GM23338 (cell line): ENCODE measurements at regions not wholly inside any gene's neighbourhood (a gene's known extent, or its start where the extent isn't known, plus 50 kb on each side); places are given as distances from the start of the nearest gene placed in this dataset.

Source experiments
- ATAC-seq: fragments of 200-7000 bp; cut with Tn5 transposase; 3 replicates; pipeline ENCODE4 v1.9.1; 2020
- DNase-seq: peaks from one replicate; pipeline ENCODE4 v3.0.0-alpha.2; 2015; ENCODE audit warnings: low spot score
- H2AFZ ChIP-seq: fragments of 200-600 bp; sonication (generic); 2 replicates; pipeline ENCODE4 v1.8.0; 2016; ENCODE audit warnings: antibody characterized with exemption, mild to moderate bottlenecking, moderate library complexity
- H3F3A ChIP-seq: fragments of 200-600 bp; sonication (generic); replicated peaks from 2 replicates; pipeline ENCODE4 v1.8.0; 2017; ENCODE audit warnings: antibody characterized with exemption, mixed run types, low read depth
- H3K27ac ChIP-seq: fragments of 200-600 bp; sonication (generic); 2 replicates; pipeline ENCODE4 v1.6.1; 2016; ENCODE audit warnings: low read depth
- H3K27me3 ChIP-seq: fragments of 200-600 bp; sonication (generic); 2 replicates; pipeline ENCODE4 v1.8.0; 2016; ENCODE audit warnings: mild to moderate bottlenecking, mixed run types, moderate library complexity; ENCODE audit not compliant: insufficient read depth
- H3K36me3 ChIP-seq: fragments of 200-600 bp; sonication (generic); 2 replicates; pipeline ENCODE4 v1.8.0; 2016; ENCODE audit warnings: mild to moderate bottlenecking; ENCODE audit not compliant: insufficient read depth
- H3K4me1 ChIP-seq: fragments of 200-600 bp; sonication (generic); 2 replicates; pipeline ENCODE4 v1.8.0; 2016; ENCODE audit warnings: mild to moderate bottlenecking, moderate library complexity; ENCODE audit not compliant: insufficient read depth
- H3K4me2 ChIP-seq: fragments of 200-600 bp; sonication (generic); 2 replicates; pipeline ENCODE4 v1.7.1; 2017; ENCODE audit warnings: mixed run types
- H3K4me3 ChIP-seq: fragments of 200-600 bp; sonication (generic); 2 replicates; pipeline ENCODE4 v1.6.1; 2016; ENCODE audit warnings: mixed run types
- H3K79me2 ChIP-seq: fragments of 200-600 bp; sonication (generic); replicated peaks from 2 replicates; pipeline ENCODE4 v1.8.0; 2017; ENCODE audit warnings: mild to moderate bottlenecking; ENCODE audit not compliant: insufficient read depth
- H3K9me2 ChIP-seq: fragments of 200-600 bp; sonication (generic); 2 replicates; pipeline ENCODE4 v1.8.0; 2017; ENCODE audit not compliant: insufficient read depth
- H4K20me1 ChIP-seq: fragments of 200-600 bp; sonication (generic); replicated peaks from 2 replicates; pipeline ENCODE4 v1.8.0; 2017; ENCODE audit warnings: mild to moderate bottlenecking; ENCODE audit not compliant: insufficient read depth
- H3K27ac Mint-ChIP-seq: 2 replicates; pipeline ENCODE4 v1.8.0; 2020; ENCODE audit warnings: inconsistent platforms, mild to moderate bottlenecking, moderate library complexity, mixed read lengths
- H3K27me3 Mint-ChIP-seq: 3 replicates; pipeline ENCODE4 v1.8.0; 2022; ENCODE audit warnings: low read depth, mild to moderate bottlenecking, moderate library complexity, mixed read lengths, inconsistent platforms; ENCODE audit not compliant: insufficient read depth, poor library complexity
- H3K36me3 Mint-ChIP-seq: 3 replicates; pipeline ENCODE4 v1.8.0; 2021; ENCODE audit warnings: low read depth, mild to moderate bottlenecking, inconsistent platforms, moderate library complexity, mixed read lengths
- H3K4me1 Mint-ChIP-seq: 3 replicates; pipeline ENCODE4 v1.8.0; 2020; ENCODE audit warnings: mild to moderate bottlenecking, inconsistent platforms, mixed read lengths
- H3K4me3 Mint-ChIP-seq: 3 replicates; pipeline ENCODE4 v1.8.0; 2021; ENCODE audit warnings: moderate library complexity, mild to moderate bottlenecking, inconsistent platforms, mixed read lengths
- H3K9me3 Mint-ChIP-seq: 3 replicates; pipeline ENCODE4 v1.8.0; 2020; ENCODE audit warnings: moderate library complexity, mild to moderate bottlenecking, inconsistent platforms, mixed read lengths
- CREB1 ChIP-seq: fragments of 250-450 bp; sonication (Bioruptor Pico); IDR thresholded peaks from 2 replicates; pipeline ENCODE4 v1.5.0; 2020; ENCODE audit warnings: low read depth, mild to moderate bottlenecking, moderate library complexity
- CTCF ChIP-seq, 2 experiments: fragments of 200-600 bp in 1 of 2; sonication (generic) in 1 of 2; conservative IDR thresholded peaks; 2 replicates each; pipeline versions ENCODE4 v1.5.1 to v1.6.1; 2016 to 2017; ENCODE audit warnings: antibody characterized with exemption in 2 of 2, low read depth in 2 of 2, mild to moderate bottlenecking in 2 of 2, moderate library complexity in 1 of 2
- ETS1 ChIP-seq: IDR thresholded peaks from 2 replicates; pipeline ENCODE4 v1.6.1; 2016; ENCODE audit warnings: antibody characterized with exemption
- EZH2 ChIP-seq: fragments of 200-600 bp; sonication (generic); IDR thresholded peaks from one replicate; pipeline ENCODE4 v1.8.0; 2017; ENCODE audit warnings: antibody characterized with exemption, mild to moderate bottlenecking, low read depth; ENCODE audit not compliant: unreplicated experiment
- EZH2phosphoT487 ChIP-seq: fragments of 200-600 bp; sonication (generic); IDR thresholded peaks from one replicate; pipeline ENCODE4 v1.8.1; 2018; ENCODE audit warnings: antibody characterized with exemption; ENCODE audit not compliant: unreplicated experiment
- JUNB ChIP-seq: IDR thresholded peaks from one replicate; pipeline ENCODE4 v1.6.1; 2016; ENCODE audit warnings: antibody characterized with exemption; ENCODE audit not compliant: unreplicated experiment
- NANOG ChIP-seq: IDR thresholded peaks from 2 replicates; pipeline ENCODE4 v1.6.1; 2016; ENCODE audit warnings: antibody characterized with exemption, borderline replicate concordance
- POLR2AphosphoS5 ChIP-seq: IDR thresholded peaks from 2 replicates; pipeline ENCODE4 v1.6.1; 2016; ENCODE audit warnings: antibody characterized with exemption, low read depth
- REST ChIP-seq: IDR thresholded peaks from one replicate; pipeline ENCODE4 v1.6.1; 2018; ENCODE audit warnings: antibody characterized with exemption; ENCODE audit not compliant: unreplicated experiment
- STAT1 ChIP-seq: IDR thresholded peaks from one replicate; pipeline ENCODE4 v1.6.1; 2016; ENCODE audit warnings: antibody characterized with exemption; ENCODE audit not compliant: unreplicated experiment
- ZNF114 ChIP-seq: fragments of 250-450 bp; sonication (Bioruptor Pico); IDR thresholded peaks from 2 replicates; pipeline ENCODE4 v1.5.0; 2020; ENCODE audit warnings: mild to moderate bottlenecking, moderate library complexity
- ZNF331 ChIP-seq: fragments of 250-450 bp; sonication (Bioruptor Pico); IDR thresholded peaks from 2 replicates; pipeline ENCODE4 v1.5.0; 2020; ENCODE audit warnings: low read depth, mild to moderate bottlenecking, moderate library complexity
- ZNF462 ChIP-seq: fragments of 250-450 bp; sonication (Bioruptor Pico); IDR thresholded peaks from 2 replicates; pipeline ENCODE4 v1.5.0; 2020; ENCODE audit warnings: mild to moderate bottlenecking, moderate library complexity

- peaks cover 13% of the 10 kb centered on the region for H3K4me1 Mint-ChIP-seq
- no peaks in the 10 kb centered on the region for H3K36me3 Mint-ChIP-seq
- Histone ChIP-seq H3K36me3 (no peaks in the 10 kb centered on the region), H3K27ac (no peak overlapping the region), H3K9me2 (no peaks in the 10 kb centered on the region; the same call in 1 of the 2 replicates), H3F3A (no peaks in the 10 kb centered on the region), H3K4me2 (no peak overlapping the region), H3K79me2 (no peaks in the 10 kb centered on the region), H4K20me1 (no peaks in the 10 kb centered on the region), H3K4me1 (peaks cover 20% of the 10 kb centered on the region), H3K27me3 (no peaks in the 10 kb centered on the region), H2AFZ (no peak overlapping the region), H3K4me3 (no peak overlapping the region)
- no peak overlapping the region for H3K4me3 Mint-ChIP-seq
- peaks cover 4% of the 10 kb centered on the region for H3K27me3 Mint-ChIP-seq
- no peak overlapping the region for H3K27ac Mint-ChIP-seq
- ATAC-seq (peak; percentile 35; the same call in 1 of the 3 replicates), DNase-seq (peak; percentile 18)
- no peaks in the 10 kb centered on the region for H3K9me3 Mint-ChIP-seq
- TF ChIP-seq REST, result no peak
- TF ChIP-seq ZNF331 (CRISPR knock-in tag), result no peak
- TF ChIP-seq ZNF462, result no peak
- TF ChIP-seq STAT1, result no peak
- TF ChIP-seq EZH2phosphoT487, result no peak
- no peak for TF ChIP-seq CTCF (conservative IDR thresholded peaks at IDR 0.05; ENCODE audit: low read depth in 2 of 2)
- TF ChIP-seq ETS1, result no peak
- TF ChIP-seq ZNF114 (CRISPR knock-in tag), result no peak
- TF ChIP-seq JUNB, result no peak
- TF ChIP-seq EZH2, result no peak
- TF ChIP-seq POLR2AphosphoS5, result no peak
- TF ChIP-seq CREB1, result no peak
- TF ChIP-seq NANOG, result no peak
Observed at GRCh38 chr2:176599796-176600485, 330.7 kb downstream of the MTX2 start.
